HepG2 (cell line): ENCODE measurements at regions not wholly inside any gene's neighbourhood (a gene's known extent, or its start where the extent isn't known, plus 50 kb on each side); places are given as distances from the start of the nearest gene placed in this dataset.

Experiments used
- ATAC-seq: fragments of 200-7000 bp; cut with Tn5 transposase; 3 replicates; pipeline ENCODE4 v1.9.1; 2020; ENCODE audit warnings: mild to moderate bottlenecking, moderate library complexity
- BruUV-seq: library from RNA; stranded (reverse); fragments of 400-500 nt; replicated peaks from 2 replicates; lab custom pipeline; 2021; lab: Mats Ljungman, UMichigan
- CTCF ChIA-PET: fragments of 300-600 bp; formaldehyde crosslinking; extraction: SDS; loops from one replicate; lab custom pipeline; 2021; ENCODE audit warnings: low total read pairs, inconsistent platforms, low intra/inter-chr PET ratio; lab: Yijun Ruan, JAX
- POLR2A ChIA-PET: fragments of 350-600 bp; sonication (Branson Sonifier 250); formaldehyde crosslinking; loops from one replicate; lab custom pipeline; 2020; ENCODE audit warnings: antibody characterized with exemption, inconsistent platforms; lab: Yijun Ruan, JAX
- DNase-seq: peaks from one replicate; pipeline ENCODE4 v3.0.0-alpha.2; 2015; ENCODE audit warnings: low spot score
- FAIRE-seq: peaks from 3 replicates; lab custom pipeline; 2011; peaks lifted over from hg19 to GRCh38; lab: Jason Lieb, UNC
- H2AFZ ChIP-seq: one replicate; pipeline ENCODE4 v1.6.1; 2011; ENCODE audit warnings: low read length, inconsistent platforms
- H3K27ac ChIP-seq: fragments of 300-600 bp; 3 replicates; pipeline ENCODE4 v1.8.0; 2011; ENCODE audit warnings: mixed run types, mild to moderate bottlenecking, mixed read lengths, low read length, inconsistent platforms; ENCODE audit not compliant: insufficient read depth; ENCODE audit errors: extremely low read length
- H3K27me3 ChIP-seq, 2 experiments: fragments of 200-600 bp in 1 of 2; 2 replicates in 1 of 2; 3 replicates in 1 of 2; pipeline versions ENCODE4 v1.6.0 to v1.8.0; 2011; ENCODE audit warnings: low read length in 2 of 2, mild to moderate bottlenecking in 2 of 2, moderate library complexity in 2 of 2, inconsistent platforms in 1 of 2; ENCODE audit not compliant: insufficient read depth in 2 of 2, control insufficient read depth in 1 of 2
- H3K36me3 ChIP-seq, 2 experiments: fragments of 200-600 bp in 1 of 2; replicated peaks in 1 of 2; 2 replicates in 1 of 2; 3 replicates in 1 of 2; pipeline versions ENCODE4 v1.5.1 to v1.8.0; 2011; ENCODE audit warnings: low read length in 2 of 2, inconsistent platforms in 1 of 2; ENCODE audit not compliant: insufficient read depth in 2 of 2, control insufficient read depth in 1 of 2
- H3K4me1 ChIP-seq: 2 replicates; pipeline ENCODE4 v1.5.1; 2012; ENCODE audit warnings: low read length, inconsistent platforms; ENCODE audit not compliant: insufficient read depth
- H3K4me2 ChIP-seq: 2 replicates; pipeline ENCODE4 v1.6.0; 2011; ENCODE audit warnings: low read depth, low read length, inconsistent platforms
- H3K4me3 ChIP-seq, 3 experiments: fragments of 200-600 bp in 1 of 3; sonication (generic), shearing (Covaris generic) in 1 of 3; replicated peaks in 1 of 3; 2 replicates each; pipeline ENCODE4 v1.5.1; 2011 to 2016; ENCODE audit warnings: low read length in 3 of 3, inconsistent platforms in 2 of 3, low read depth in 2 of 3, mild to moderate bottlenecking in 2 of 3, control low read depth in 1 of 3, mixed read lengths in 1 of 3; ENCODE audit not compliant: insufficient read depth in 1 of 3
- H3K79me2 ChIP-seq: one replicate; pipeline ENCODE4 v1.6.1; 2011; ENCODE audit warnings: low read length, inconsistent platforms; ENCODE audit not compliant: insufficient read depth
- H3K9ac ChIP-seq: 2 replicates; pipeline ENCODE4 v1.6.0; 2011; ENCODE audit warnings: mild to moderate bottlenecking, low read depth, low read length, inconsistent platforms; ENCODE audit not compliant: insufficient read depth
- H3K9me3 ChIP-seq: 2 replicates; pipeline ENCODE4 v1.5.1; 2012; ENCODE audit warnings: mild to moderate bottlenecking, low read length
- H4K20me1 ChIP-seq: 2 replicates; pipeline ENCODE4 v1.6.0; 2011; ENCODE audit warnings: inconsistent platforms, mild to moderate bottlenecking, low read length, moderate library complexity; ENCODE audit not compliant: insufficient read depth
- ARHGAP35 ChIP-seq: sonication (generic); formaldehyde crosslinking; IDR thresholded peaks from 2 replicates; pipeline ENCODE4 v1.9.0; 2022; ENCODE audit warnings: mild to moderate bottlenecking, inconsistent platforms, moderate library complexity, missing genetic modification reagents, borderline replicate concordance
- ASH2L ChIP-seq: fragments of 300-600, 200-600 bp; sonication (generic); IDR thresholded peaks from 2 replicates; pipeline ENCODE4 v1.7.0; 2017; ENCODE audit warnings: low read depth, mild to moderate bottlenecking, moderate library complexity, mixed read lengths, low read length; ENCODE audit not compliant: insufficient read length
- CCDC6 ChIP-seq: sonication (generic); formaldehyde crosslinking; IDR thresholded peaks from 2 replicates; pipeline ENCODE4 v1.8.1; 2022; ENCODE audit warnings: mild to moderate bottlenecking, missing genetic modification reagents, moderate library complexity
- GABPA ChIP-seq, 2 experiments: IDR thresholded peaks; 2 replicates each; pipeline ENCODE4 v1.6.1; 2011 to 2016; ENCODE audit warnings: low read depth in 2 of 2, low read length in 1 of 2, missing biosample characterization in 1 of 2, missing genetic modification characterization in 1 of 2
- HIC2 ChIP-seq: sonication (generic); formaldehyde crosslinking; IDR thresholded peaks from 2 replicates; pipeline ENCODE4 v1.9.0; 2022; ENCODE audit warnings: low read depth, missing genetic modification reagents
- HNRNPK ChIP-seq: fragments of 200-400 bp; formaldehyde crosslinking; IDR thresholded peaks from 2 replicates; pipeline ENCODE4 v1.6.1; 2018; ENCODE audit warnings: low read length, low read depth, moderate library complexity, mild to moderate bottlenecking; ENCODE audit not compliant: poor library complexity, severe bottlenecking
- SNAPC5 ChIP-seq: sonication (generic); formaldehyde crosslinking; IDR thresholded peaks from 2 replicates; pipeline ENCODE4 v1.8.1; 2023; ENCODE audit warnings: mild to moderate bottlenecking, missing genetic modification reagents, borderline replicate concordance
- SRSF1 ChIP-seq: fragments of 200-400 bp; formaldehyde crosslinking; optimal IDR thresholded peaks from 2 replicates; pipeline ENCODE3; 2017; ENCODE audit warnings: mild to moderate bottlenecking, low read depth, low read length, moderate library complexity
- TCF7 ChIP-seq: sonication (generic); IDR thresholded peaks from 2 replicates; pipeline ENCODE4 v1.6.1; 2016; ENCODE audit warnings: antibody characterized with exemption, low read depth
- ZFAT ChIP-seq: sonication (generic); formaldehyde crosslinking; conservative IDR thresholded peaks from 2 replicates; pipeline ENCODE4 v1.8.1; 2023; ENCODE audit warnings: missing genetic modification reagents, inconsistent platforms
- ZNF142 ChIP-seq: sonication (generic); formaldehyde crosslinking; IDR thresholded peaks from 2 replicates; pipeline ENCODE4 v1.4.0; 2020; ENCODE audit warnings: missing genetic modification reagents
- ZNF331 ChIP-seq: sonication (generic); formaldehyde crosslinking; IDR thresholded peaks from 2 replicates; pipeline ENCODE4 v1.4.0; 2020; ENCODE audit warnings: missing genetic modification reagents
- ZNF563 ChIP-seq: sonication (generic); formaldehyde crosslinking; IDR thresholded peaks from 2 replicates; pipeline ENCODE4 v1.8.0; 2022; ENCODE audit warnings: mild to moderate bottlenecking, moderate library complexity, missing genetic modification reagents
- ZNF597 ChIP-seq: sonication (generic); formaldehyde crosslinking; IDR thresholded peaks from 2 replicates; pipeline ENCODE4 v1.5.0; 2020; ENCODE audit warnings: missing genetic modification reagents
- ZNF772 ChIP-seq: sonication (generic); formaldehyde crosslinking; IDR thresholded peaks from 2 replicates; pipeline ENCODE4 v1.5.0; 2020; ENCODE audit warnings: mild to moderate bottlenecking, missing genetic modification reagents
- ZNF788 ChIP-seq: sonication (generic); formaldehyde crosslinking; IDR thresholded peaks from 2 replicates; pipeline ENCODE4 v1.5.0; 2020; ENCODE audit warnings: mild to moderate bottlenecking, missing genetic modification reagents, borderline replicate concordance
- WGBS: methylation state at CpG from one replicate; pipeline ENCODE4 v1.1.6; 2017; ENCODE audit warnings: low lambda C conversion rate; 5-methylcytosine and 5-hydroxymethylcytosine counted together
- in situ Hi-C: cut with HindIII; loops from 2 replicates; pipeline ENCODE4 v1.10.0; 2017; ENCODE audit warnings: low pct_unique_long_range_greater_than_20kb; ENCODE audit not compliant: extremely low pct_ligation_motif_present
- intact Hi-C: fragments of 100-400 bp; cut with micrococcal nuclease; formaldehyde crosslinking; loops from one replicate; pipeline ENCODE4 v1.10.0; 2022; ENCODE audit not compliant: unreplicated experiment

- Histone ChIP-seq H3K27me3 (peaks cover 0 to 4% of the 10 kb centered on the region in 2 experiments; a peak in 1 of 5 replicates), H3K9ac (no peak overlapping the region), H3K9me3 (no peaks in the 10 kb centered on the region), H3K4me1 (no peaks in the 10 kb centered on the region), H3K4me2 (no peak overlapping the region), H4K20me1 (no peaks in the 10 kb centered on the region), H3K4me3 (no peak overlapping the region), H3K36me3 (no peaks in the 10 kb centered on the region), H3K79me2 (no peaks in the 10 kb centered on the region), H3K27ac (no peak overlapping the region), H2AFZ (no peak overlapping the region)
- DNase-seq (no peak), FAIRE-seq (no peak), ATAC-seq (no peak)
- intact Hi-C loops (no loop called here), in situ Hi-C loops (no loop called here)
- no TSS peak for BruUV-seq
- 0% methylated on average over 1 of the region's 1 CpG for whole genome bisulfite sequencing
- POLR2A ChIA-PET: no interaction called here
- CTCF ChIA-PET: no interaction called here
- no peak for TF ChIP-seq GABPA (IDR thresholded peaks at IDR 0.05; ENCODE audit: low read depth, low read length)
- TF ChIP-seq GABPA (CRISPR knock-in tag; IDR thresholded peaks at IDR 0.05; ENCODE audit: low read depth): no peak
- TF ChIP-seq TCF7: no peak
- TF ChIP-seq SNAPC5 (CRISPR knock-in tag): no peak
- TF ChIP-seq HNRNPK: no peak
- no peak for TF ChIP-seq ZNF142 (CRISPR knock-in tag)
- no peak for TF ChIP-seq HIC2 (CRISPR knock-in tag)
- TF ChIP-seq ZFAT: no peak
- TF ChIP-seq ZNF772 (CRISPR knock-in tag): no peak
- TF ChIP-seq ZNF331: no peak
- TF ChIP-seq ZNF563: no peak
- no peak for TF ChIP-seq ASH2L
- no peak for TF ChIP-seq ZNF788 (CRISPR knock-in tag)
- TF ChIP-seq SRSF1: no peak
- no peak for TF ChIP-seq ZNF597 (CRISPR knock-in tag)
- TF ChIP-seq ARHGAP35: no peak
- TF ChIP-seq CCDC6 (CRISPR knock-in tag): no peak
Observed at GRCh38 chr4:99712099-99712498, 54.5 kb upstream of the C4orf54 start.
